GM12878 (cell line): ENCODE measurements at regions not wholly inside any gene's neighbourhood (a gene's known extent, or its start where the extent isn't known, plus 50 kb on each side); places are given as distances from the start of the nearest gene placed in this dataset.

Experiments used
- FOS ChIP-seq: IDR thresholded peaks from 3 replicates; pipeline ENCODE4 v1.6.1; 2011; ENCODE audit warnings: borderline replicate concordance; ENCODE audit not compliant: insufficient read length; ENCODE audit errors: extremely low read depth
- POLR2A ChIP-seq: IDR thresholded peaks from 2 replicates; pipeline ENCODE4 v1.6.1; 2011; ENCODE audit warnings: low read depth, mild to moderate bottlenecking, low read length
- RB1 ChIP-seq: fragments of 450-650 bp; formaldehyde crosslinking; IDR thresholded peaks from 2 replicates; pipeline ENCODE4 v1.6.1; 2017; ENCODE audit warnings: mild to moderate bottlenecking, borderline replicate concordance
- RCOR1 ChIP-seq: conservative IDR thresholded peaks from 2 replicates; pipeline ENCODE4 v1.6.1; 2012; ENCODE audit warnings: low read depth, low read length, improper control_type of control experiment
- SIN3A ChIP-seq: IDR thresholded peaks from 2 replicates; pipeline ENCODE4 v1.6.1; 2012; ENCODE audit warnings: low read depth, low read length, improper control_type of control experiment
- SMC3 ChIP-seq: IDR thresholded peaks from 2 replicates; pipeline ENCODE4 v1.6.1; 2011; ENCODE audit warnings: low read length, improper control_type of control experiment, borderline replicate concordance
- SREBF2 ChIP-seq: IDR thresholded peaks from 2 replicates; pipeline ENCODE4 v1.6.1; 2012; ENCODE audit warnings: mild to moderate bottlenecking, low read length
- TF ChIP-seq, protein P1 (sequence below): fragments of 450-650 bp; IDR thresholded peaks from 2 replicates; pipeline ENCODE4 v1.6.1; 2016; ENCODE audit warnings: mild to moderate bottlenecking
- TF ChIP-seq, protein P2 (sequence below), 3 experiments: IDR thresholded peaks in 2 of 3; conservative IDR thresholded peaks in 1 of 3; 2 replicates each; pipeline ENCODE4 v1.5.1; 2011; ENCODE audit warnings: low read depth in 3 of 3, low read length in 3 of 3, mild to moderate bottlenecking in 3 of 3, control low read depth in 2 of 3, moderate library complexity in 2 of 3, inconsistent platforms in 1 of 3, mixed read lengths in 1 of 3; ENCODE audit not compliant: control insufficient read depth in 2 of 3, insufficient read depth in 1 of 3; ENCODE audit errors: extremely low read depth in 1 of 3
- TF ChIP-seq, protein P3 (sequence below): IDR thresholded peaks from 2 replicates; pipeline ENCODE4 v1.6.1; 2012; ENCODE audit warnings: low read depth, low read length, improper control_type of control experiment
- TF ChIP-seq, protein P4 (sequence below): IDR thresholded peaks from 2 replicates; pipeline ENCODE4 v1.6.1; 2011; ENCODE audit warnings: low read depth, mild to moderate bottlenecking, low read length, moderate library complexity, borderline replicate concordance; ENCODE audit errors: extremely low read depth
- TF ChIP-seq, protein P5 (sequence below): IDR thresholded peaks from 2 replicates; pipeline ENCODE4 v1.6.1; 2012; ENCODE audit warnings: low read depth, low read length, improper control_type of control experiment

DNA sequence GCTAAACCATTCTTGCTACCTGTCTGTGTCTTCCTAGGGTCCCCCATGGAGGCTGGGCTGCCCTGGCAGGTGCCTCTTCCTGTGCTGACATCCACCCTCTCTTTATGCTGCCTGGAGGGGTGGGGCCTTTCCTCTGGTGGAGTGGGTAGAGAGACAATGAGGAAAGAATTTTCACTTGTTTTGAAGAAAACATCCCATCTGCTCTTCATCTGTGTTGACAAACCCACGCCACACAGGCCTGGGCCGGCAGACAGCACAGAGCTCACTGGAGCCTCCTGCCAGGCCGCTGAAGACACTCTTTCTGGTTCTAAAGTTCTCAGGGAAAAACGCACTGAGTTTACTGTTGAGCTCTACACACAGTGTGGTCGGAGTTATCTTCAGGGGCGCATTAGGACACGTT, 328.2 kb downstream of the GLRX3 start:
- no peak for TF ChIP-seq RB1
- TF ChIP-seq POLR2A, result no peak
- no peak for TF ChIP-seq RCOR1
- TF ChIP-seq, protein P1, sequence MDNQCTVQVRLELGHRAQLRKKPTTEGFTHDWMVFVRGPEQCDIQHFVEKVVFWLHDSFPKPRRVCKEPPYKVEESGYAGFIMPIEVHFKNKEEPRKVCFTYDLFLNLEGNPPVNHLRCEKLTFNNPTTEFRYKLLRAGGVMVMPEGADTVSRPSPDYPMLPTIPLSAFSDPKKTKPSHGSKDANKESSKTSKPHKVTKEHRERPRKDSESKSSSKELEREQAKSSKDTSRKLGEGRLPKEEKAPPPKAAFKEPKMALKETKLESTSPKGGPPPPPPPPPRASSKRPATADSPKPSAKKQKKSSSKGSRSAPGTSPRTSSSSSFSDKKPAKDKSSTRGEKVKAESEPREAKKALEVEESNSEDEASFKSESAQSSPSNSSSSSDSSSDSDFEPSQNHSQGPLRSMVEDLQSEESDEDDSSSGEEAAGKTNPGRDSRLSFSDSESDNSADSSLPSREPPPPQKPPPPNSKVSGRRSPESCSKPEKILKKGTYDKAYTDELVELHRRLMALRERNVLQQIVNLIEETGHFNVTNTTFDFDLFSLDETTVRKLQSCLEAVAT, result no peak
- TF ChIP-seq SREBF2, result no peak
- TF ChIP-seq, protein P2, sequence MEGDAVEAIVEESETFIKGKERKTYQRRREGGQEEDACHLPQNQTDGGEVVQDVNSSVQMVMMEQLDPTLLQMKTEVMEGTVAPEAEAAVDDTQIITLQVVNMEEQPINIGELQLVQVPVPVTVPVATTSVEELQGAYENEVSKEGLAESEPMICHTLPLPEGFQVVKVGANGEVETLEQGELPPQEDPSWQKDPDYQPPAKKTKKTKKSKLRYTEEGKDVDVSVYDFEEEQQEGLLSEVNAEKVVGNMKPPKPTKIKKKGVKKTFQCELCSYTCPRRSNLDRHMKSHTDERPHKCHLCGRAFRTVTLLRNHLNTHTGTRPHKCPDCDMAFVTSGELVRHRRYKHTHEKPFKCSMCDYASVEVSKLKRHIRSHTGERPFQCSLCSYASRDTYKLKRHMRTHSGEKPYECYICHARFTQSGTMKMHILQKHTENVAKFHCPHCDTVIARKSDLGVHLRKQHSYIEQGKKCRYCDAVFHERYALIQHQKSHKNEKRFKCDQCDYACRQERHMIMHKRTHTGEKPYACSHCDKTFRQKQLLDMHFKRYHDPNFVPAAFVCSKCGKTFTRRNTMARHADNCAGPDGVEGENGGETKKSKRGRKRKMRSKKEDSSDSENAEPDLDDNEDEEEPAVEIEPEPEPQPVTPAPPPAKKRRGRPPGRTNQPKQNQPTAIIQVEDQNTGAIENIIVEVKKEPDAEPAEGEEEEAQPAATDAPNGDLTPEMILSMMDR (IDR thresholded peaks at IDR 0.05 in 2 of 3, conservative IDR thresholded peaks at IDR 0.05 in 1 of 3; ENCODE audit: control insufficient read depth in 2 of 3, extremely low read depth in 1 of 3, insufficient read depth in 1 of 3, low read depth in 3 of 3, low read length in 3 of 3), result no peak
- TF ChIP-seq, protein P3, sequence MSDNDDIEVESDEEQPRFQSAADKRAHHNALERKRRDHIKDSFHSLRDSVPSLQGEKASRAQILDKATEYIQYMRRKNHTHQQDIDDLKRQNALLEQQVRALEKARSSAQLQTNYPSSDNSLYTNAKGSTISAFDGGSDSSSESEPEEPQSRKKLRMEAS, result no peak
- TF ChIP-seq, protein P4, sequence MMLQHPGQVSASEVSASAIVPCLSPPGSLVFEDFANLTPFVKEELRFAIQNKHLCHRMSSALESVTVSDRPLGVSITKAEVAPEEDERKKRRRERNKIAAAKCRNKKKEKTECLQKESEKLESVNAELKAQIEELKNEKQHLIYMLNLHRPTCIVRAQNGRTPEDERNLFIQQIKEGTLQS, result no peak
- TF ChIP-seq FOS, result no peak
- TF ChIP-seq SIN3A, result no peak
- TF ChIP-seq, protein P5, sequence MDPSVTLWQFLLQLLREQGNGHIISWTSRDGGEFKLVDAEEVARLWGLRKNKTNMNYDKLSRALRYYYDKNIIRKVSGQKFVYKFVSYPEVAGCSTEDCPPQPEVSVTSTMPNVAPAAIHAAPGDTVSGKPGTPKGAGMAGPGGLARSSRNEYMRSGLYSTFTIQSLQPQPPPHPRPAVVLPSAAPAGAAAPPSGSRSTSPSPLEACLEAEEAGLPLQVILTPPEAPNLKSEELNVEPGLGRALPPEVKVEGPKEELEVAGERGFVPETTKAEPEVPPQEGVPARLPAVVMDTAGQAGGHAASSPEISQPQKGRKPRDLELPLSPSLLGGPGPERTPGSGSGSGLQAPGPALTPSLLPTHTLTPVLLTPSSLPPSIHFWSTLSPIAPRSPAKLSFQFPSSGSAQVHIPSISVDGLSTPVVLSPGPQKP, result no peak
- no peak for TF ChIP-seq SMC3
